H9 (cell line): ENCODE measurements at regions not wholly inside any gene's neighbourhood (a gene's known extent, or its start where the extent isn't known, plus 50 kb on each side); places are given as distances from the start of the nearest gene placed in this dataset.

Source experiments
- DNase-seq: peaks from one replicate; pipeline ENCODE4 v3.0.0-alpha.2; 2017
- H2AFZ ChIP-seq: one replicate; pipeline ENCODE4 v1.6.1; 2013; ENCODE audit warnings: mild to moderate bottlenecking, low read length, control low read depth, moderate library complexity
- H2AK5ac ChIP-seq: 2 replicates; pipeline ENCODE4 v1.6.1; 2013; ENCODE audit warnings: low read length, control low read depth, mixed read lengths; ENCODE audit not compliant: insufficient read length
- H2BK120ac ChIP-seq: one replicate; pipeline ENCODE4 v1.6.1; 2013; ENCODE audit warnings: low read depth, mild to moderate bottlenecking, low read length, control low read depth, inconsistent platforms; ENCODE audit not compliant: poor library complexity, severe bottlenecking
- H2BK12ac ChIP-seq: 2 replicates; pipeline ENCODE4 v1.6.1; 2013; ENCODE audit warnings: low read length, control low read depth, mixed read lengths, low read depth; ENCODE audit not compliant: insufficient read length
- H2BK15ac ChIP-seq: 2 replicates; pipeline ENCODE4 v1.6.1; 2013; ENCODE audit warnings: low read depth, low read length, control low read depth
- H2BK20ac ChIP-seq: one replicate; pipeline ENCODE4 v1.6.1; 2013; ENCODE audit warnings: low read depth, mild to moderate bottlenecking, low read length, control low read depth, inconsistent platforms; ENCODE audit not compliant: poor library complexity, severe bottlenecking
- H2BK5ac ChIP-seq: 2 replicates; pipeline ENCODE4 v1.6.1; 2013; ENCODE audit warnings: low read length, control low read depth, mixed read lengths; ENCODE audit not compliant: insufficient read length
- H3K14ac ChIP-seq: 2 replicates; pipeline ENCODE4 v1.6.1; 2013; ENCODE audit warnings: low read length, control low read depth; ENCODE audit not compliant: insufficient read depth
- H3K18ac ChIP-seq: 2 replicates; pipeline ENCODE4 v1.6.1; 2013; ENCODE audit warnings: low read depth, mild to moderate bottlenecking, mixed read lengths, low read length, control low read depth; ENCODE audit not compliant: insufficient read length
- H3K23ac ChIP-seq: 2 replicates; pipeline ENCODE4 v1.6.1; 2013; ENCODE audit warnings: low read length, control low read depth, mixed read lengths, low read depth; ENCODE audit not compliant: insufficient read length
- H3K23me2 ChIP-seq: 2 replicates; pipeline ENCODE4 v1.6.1; 2013; ENCODE audit warnings: low read depth, mild to moderate bottlenecking, mixed read lengths, low read length, control low read depth; ENCODE audit not compliant: insufficient read length, poor library complexity, severe bottlenecking
- H3K27ac ChIP-seq: 2 replicates; pipeline ENCODE4 v1.5.1; 2013; ENCODE audit warnings: low read length, control low read depth, mixed read lengths, low read depth; ENCODE audit not compliant: insufficient read length
- H3K27me3 ChIP-seq: 2 replicates; pipeline ENCODE4 v1.6.1; 2013; ENCODE audit warnings: low read length, control low read depth, inconsistent platforms; ENCODE audit not compliant: insufficient read depth
- H3K4ac ChIP-seq: 2 replicates; pipeline ENCODE4 v1.6.1; 2013; ENCODE audit warnings: low read depth, mild to moderate bottlenecking, control low read depth, inconsistent platforms, low read length, moderate library complexity
- H3K4me1 ChIP-seq: 2 replicates; pipeline ENCODE4 v1.6.1; 2013; ENCODE audit warnings: low read length, control low read depth, inconsistent platforms; ENCODE audit not compliant: insufficient read depth
- H3K4me2 ChIP-seq: 2 replicates; pipeline ENCODE4 v1.6.1; 2013; ENCODE audit warnings: low read length, control low read depth, mixed read lengths; ENCODE audit not compliant: insufficient read length, insufficient read depth
- H3K56ac ChIP-seq: 2 replicates; pipeline ENCODE4 v1.6.1; 2013; ENCODE audit warnings: low read depth, mild to moderate bottlenecking, mixed read lengths, low read length, control low read depth; ENCODE audit not compliant: insufficient read length
- H3K79me1 ChIP-seq: 2 replicates; pipeline ENCODE4 v1.6.1; 2013; ENCODE audit warnings: low read depth, mild to moderate bottlenecking, moderate library complexity, low read length, control low read depth, inconsistent platforms; ENCODE audit not compliant: insufficient read depth, poor library complexity, severe bottlenecking
- H3K79me2 ChIP-seq: 2 replicates; pipeline ENCODE4 v1.6.1; 2013; ENCODE audit warnings: low read length, control low read depth, inconsistent platforms; ENCODE audit not compliant: insufficient read depth
- H3K9ac ChIP-seq: 2 replicates; pipeline ENCODE4 v1.6.1; 2013; ENCODE audit warnings: low read length, control low read depth, mixed read lengths; ENCODE audit not compliant: insufficient read length; ENCODE audit errors: extremely low read depth
- H3K9me3 ChIP-seq: one replicate; pipeline ENCODE4 v1.6.1; 2013; ENCODE audit warnings: low read depth, low read length, inconsistent platforms; ENCODE audit not compliant: control insufficient read depth
- H3T11ph ChIP-seq: one replicate; pipeline ENCODE4 v1.6.1; 2013; ENCODE audit warnings: mild to moderate bottlenecking, low read length, control low read depth, inconsistent platforms
- H4K20me1 ChIP-seq: one replicate; pipeline ENCODE4 v1.6.1; 2013; ENCODE audit not compliant: control insufficient read depth, insufficient read length, insufficient read depth
- H4K5ac ChIP-seq: 2 replicates; pipeline ENCODE4 v1.6.1; 2013; ENCODE audit warnings: low read depth, mild to moderate bottlenecking, mixed read lengths, low read length, control low read depth; ENCODE audit not compliant: insufficient read length
- H4K8ac ChIP-seq: replicated peaks from 2 replicates; pipeline ENCODE4 v1.6.1; 2013; ENCODE audit warnings: low read length, control low read depth, mixed read lengths, low read depth; ENCODE audit not compliant: insufficient read length
- H4K91ac ChIP-seq: 2 replicates; pipeline ENCODE4 v1.6.1; 2013; ENCODE audit warnings: low read depth, mild to moderate bottlenecking, moderate library complexity, mixed read lengths, low read length, control low read depth; ENCODE audit not compliant: insufficient read length
- H3K27ac Mint-ChIP-seq, 3 experiments: 2 replicates in 2 of 3; 3 replicates in 1 of 3; pipeline ENCODE4 v1.8.0; 2020 to 2021; ENCODE audit warnings: mixed read lengths in 3 of 3, mild to moderate bottlenecking in 1 of 3, moderate library complexity in 1 of 3
- H3K27me3 Mint-ChIP-seq: 2 replicates; pipeline ENCODE4 v1.8.0; 2021; ENCODE audit warnings: low read depth, mild to moderate bottlenecking, moderate library complexity, mixed read lengths
- H3K36me3 Mint-ChIP-seq, 3 experiments: 2 replicates in 2 of 3; 3 replicates in 1 of 3; pipeline ENCODE4 v1.8.0; 2020 to 2021; ENCODE audit warnings: low read depth in 3 of 3, mixed read lengths in 3 of 3; ENCODE audit not compliant: insufficient read depth in 1 of 3
- H3K4me1 Mint-ChIP-seq, 2 experiments: 2 replicates each; pipeline ENCODE4 v1.8.0; 2020; ENCODE audit warnings: mixed read lengths in 2 of 2
- H3K4me3 Mint-ChIP-seq, 2 experiments: 2 replicates in 1 of 2; 3 replicates in 1 of 2; pipeline ENCODE4 v1.8.0; 2020 to 2021; ENCODE audit warnings: mild to moderate bottlenecking in 2 of 2, mixed read lengths in 2 of 2, moderate library complexity in 1 of 2
- H3K9me3 Mint-ChIP-seq, 2 experiments: 2 replicates in 1 of 2; 3 replicates in 1 of 2; pipeline ENCODE4 v1.8.0; 2020; ENCODE audit warnings: mild to moderate bottlenecking in 2 of 2, mixed read lengths in 2 of 2, moderate library complexity in 1 of 2
- CTCF ChIP-seq: fragments of 200-600 bp; sonication (generic); conservative IDR thresholded peaks from 3 replicates; pipeline ENCODE4 v1.8.0; 2021; ENCODE audit warnings: antibody characterized with exemption, mild to moderate bottlenecking
- WGBS: extraction: QIAGEN DNeasy Blood & Tissue Kit; methylation state at CpG from one replicate; pipeline ENCODE4 v1.1.7; 2013; ENCODE audit warnings: missing lambda C conversion rate, low lambda C conversion rate, mixed read lengths; ENCODE audit not compliant: insufficient read length; ENCODE audit errors: extremely low coverage; 5-methylcytosine and 5-hydroxymethylcytosine counted together

GRCh38 chr5:8478326-8478725 is 609.4 kb downstream of the MTRR start:
- H2BK15ac ChIP-seq = no peak overlapping the region
- H4K20me1 ChIP-seq = no peaks in the 10 kb centered on the region
- H3K56ac ChIP-seq = no peak overlapping the region
- no peak overlapping the region for H2BK5ac ChIP-seq
- TF ChIP-seq CTCF = no peak
- no peak for DNase-seq
- no peak overlapping the region for H3K9ac ChIP-seq
- no peak overlapping the region for H3K4me2 ChIP-seq
- H2AK5ac ChIP-seq = no peak overlapping the region
- H3K4me3 Mint-ChIP-seq = no peak overlapping the region
- no peak overlapping the region for H2BK12ac ChIP-seq
- H3K36me3 Mint-ChIP-seq = peaks cover 3 to 8% (median 3%) of the 10 kb centered on the region in 3 experiments; a peak in 3 of 7 replicates
- no peaks in the 10 kb centered on the region for H3K27me3 Mint-ChIP-seq
- no peak overlapping the region for H4K8ac ChIP-seq
- no peak overlapping the region for H3K14ac ChIP-seq
- no peak overlapping the region for H2BK120ac ChIP-seq
- H3K27ac Mint-ChIP-seq = no peak overlapping the region
- no peaks in the 10 kb centered on the region for H3K23me2 ChIP-seq
- no peak overlapping the region for H2AFZ ChIP-seq
- peaks cover 9 to 13% of the 10 kb centered on the region in 2 experiments for H3K4me1 Mint-ChIP-seq
- no peaks in the 10 kb centered on the region for H3K79me2 ChIP-seq
- H3K9me3 ChIP-seq = no peaks in the 10 kb centered on the region
- no peak overlapping the region for H2BK20ac ChIP-seq
- H3K4ac ChIP-seq = no peak overlapping the region
- no CpG with 5 or more reads among the region's 2 CpGs for WGBS
- no peak overlapping the region for H4K91ac ChIP-seq
- no peak overlapping the region for H3T11ph ChIP-seq
- no peak overlapping the region for H4K5ac ChIP-seq
- H3K4me1 ChIP-seq = no peaks in the 10 kb centered on the region
- no peak overlapping the region for H3K27ac ChIP-seq
- H3K79me1 ChIP-seq = no peaks in the 10 kb centered on the region
- H3K9me3 Mint-ChIP-seq = peaks cover 3 to 15% of the 10 kb centered on the region in 2 experiments; a peak in 4 of 5 replicates
- H3K27me3 ChIP-seq = no peaks in the 10 kb centered on the region
- no peak overlapping the region for H3K23ac ChIP-seq
- H3K18ac ChIP-seq = no peak overlapping the region
